GM23248 (cell line): ENCODE measurements at regions not wholly inside any gene's neighbourhood (a gene's known extent, or its start where the extent isn't known, plus 50 kb on each side); places are given as distances from the start of the nearest gene placed in this dataset.

Source experiments
- EZH2 ChIP-seq: fragments of 200-600 bp; sonication (generic); IDR thresholded peaks from 2 replicates; pipeline ENCODE4 v1.6.1; 2018; ENCODE audit warnings: antibody characterized with exemption, mild to moderate bottlenecking; ENCODE audit not compliant: insufficient read depth, poor library complexity, severe bottlenecking
- EZH2phosphoT487 ChIP-seq: fragments of 200-600 bp; sonication (generic); IDR thresholded peaks from 2 replicates; pipeline ENCODE4 v1.6.1; 2018; ENCODE audit warnings: antibody characterized with exemption, moderate library complexity, mild to moderate bottlenecking, low read depth; ENCODE audit not compliant: insufficient read depth

GRCh38 chr16:63372283-63372682, 1336.0 kb upstream of the CDH8 start:
- TF ChIP-seq EZH2: no peak
- TF ChIP-seq EZH2phosphoT487: no peak
